Aorta (tissue), 5 donors: ENCODE measurements at regions not wholly inside any gene's neighbourhood (a gene's known extent, or its start where the extent isn't known, plus 50 kb on each side); places are given as distances from the start of the nearest gene placed in this dataset.
"Not testable (repeated sequence)": the region's sequence is repeated elsewhere in the genome, so short reads cannot be mapped to it uniquely, and the experiment has no call there.

Experiments
- ATAC-seq: fragments of 200-7000 bp; cut with Tn5 transposase; one replicate; pipeline ENCODE4 v1.9.1; 2022; ENCODE audit warnings: moderate library complexity; ENCODE audit not compliant: low FRiP score
- DNase-seq, 2 donors: peaks; one replicate each; pipeline ENCODE4 v3.0.0-alpha.2; 2020
- H3K27ac ChIP-seq, 2 donors: one replicate each; pipeline ENCODE4 v1.5.1; 2013; ENCODE audit warnings: low read length in 2 of 2, mild to moderate bottlenecking in 2 of 2, moderate library complexity in 2 of 2, control low read depth in 1 of 2, inconsistent platforms in 1 of 2, low read depth in 1 of 2
- H3K27me3 ChIP-seq, 2 donors: one replicate each; pipeline ENCODE4 v1.6.1; 2013; ENCODE audit warnings: control low read depth in 1 of 2, low read length in 1 of 2, mild to moderate bottlenecking in 1 of 2, moderate library complexity in 1 of 2; ENCODE audit not compliant: insufficient read depth in 2 of 2, control insufficient read depth in 1 of 2
- H3K36me3 ChIP-seq, 2 donors: one replicate each; pipeline ENCODE4 v1.6.1; 2013; ENCODE audit warnings: control low read depth in 1 of 2, low read length in 1 of 2, mild to moderate bottlenecking in 1 of 2; ENCODE audit not compliant: insufficient read depth in 2 of 2, control insufficient read depth in 1 of 2
- H3K4me1 ChIP-seq, 2 donors: one replicate each; pipeline ENCODE4 v1.6.1; 2013; ENCODE audit warnings: low read length in 2 of 2, control low read depth in 1 of 2, mild to moderate bottlenecking in 1 of 2, moderate library complexity in 1 of 2; ENCODE audit not compliant: insufficient read depth in 2 of 2, control insufficient read depth in 1 of 2
- H3K4me3 ChIP-seq, 2 donors: one replicate each; pipeline ENCODE4 v1.5.1; 2013; ENCODE audit warnings: low read length in 2 of 2, control low read depth in 1 of 2, mild to moderate bottlenecking in 1 of 2
- H3K9me3 ChIP-seq: one replicate; pipeline ENCODE4 v1.6.1; 2013; ENCODE audit warnings: mild to moderate bottlenecking, low read length; ENCODE audit not compliant: control insufficient read depth
- whole genome bisulfite sequencing, 2 donors: extraction: QIAGEN DNeasy Blood & Tissue Kit; methylation state at CpG; one replicate each; pipeline ENCODE4 v1.1.7; 2013; 5-methylcytosine and 5-hydroxymethylcytosine counted together
- intact Hi-C, 2 donors: fragments of 100-400 bp; cut with DNase I; formaldehyde crosslinking; loops; one replicate each; pipeline versions ENCODE4 v1.14.2 to v1.15.0; 2022
- donor health status: healthy with polysubstance abuse.
- donor health status: Bipolar disorder and iron deficiency.
- donor health status: DM: no; HTN: no; CAD: no.
- donor health status: DM: no; HTN: no; CAD: no.
- donor health status: DM: yes; HTN: yes; CAD: no.

- DNase-seq: no peak
- 76 to 78% methylated on average over 6 of the region's 6 CpGs for WGBS, 2 donors
- intact Hi-C loops: no loop called here
- no peak overlapping the region for H3K27ac ChIP-seq
- no peaks in the 10 kb centered on the region for H3K36me3 ChIP-seq
- no peaks in the 10 kb centered on the region for H3K9me3 ChIP-seq
- H3K4me3 ChIP-seq: no peak overlapping the region
- H3K4me1 ChIP-seq: no peaks in the 10 kb centered on the region
- H3K27me3 ChIP-seq: no peaks in the 10 kb centered on the region
- ATAC-seq: no peak
These were observed 185.2 kb downstream of the AVL9 start for GRCh38 chr7:32680259-32681173.

GRCh38 chr7:32679192-32679591, 183.9 kb downstream of the AVL9 start:
- H3K27ac ChIP-seq: no peak overlapping the region
- no peaks in the 10 kb centered on the region for H3K27me3 ChIP-seq
- intact Hi-C loops: no loop called here
- DNase-seq (no peak), ATAC-seq (no peak)
- no peaks in the 10 kb centered on the region for H3K9me3 ChIP-seq
- WGBS, 2 donors: 91 to 93% methylated on average over 4 of the region's 4 CpGs
- H3K4me3 ChIP-seq: no peak overlapping the region
- no peaks in the 10 kb centered on the region for H3K36me3 ChIP-seq
- H3K4me1 ChIP-seq: no peaks in the 10 kb centered on the region

GRCh38 chr7:32677593-32677992, 182.3 kb downstream of the AVL9 start:
- no peaks in the 10 kb centered on the region for H3K4me1 ChIP-seq
- H3K9me3 ChIP-seq: no peaks in the 10 kb centered on the region
- ATAC-seq (no peak), DNase-seq (no peak)
- no peaks in the 10 kb centered on the region for H3K27me3 ChIP-seq
- H3K4me3 ChIP-seq: no peak overlapping the region
- intact Hi-C loops: no loop called here
- 91 to 96% methylated on average over 2 of the region's 2 CpGs for WGBS, 2 donors
- H3K27ac ChIP-seq: no peak overlapping the region
- H3K36me3 ChIP-seq: no peaks in the 10 kb centered on the region

DNA sequence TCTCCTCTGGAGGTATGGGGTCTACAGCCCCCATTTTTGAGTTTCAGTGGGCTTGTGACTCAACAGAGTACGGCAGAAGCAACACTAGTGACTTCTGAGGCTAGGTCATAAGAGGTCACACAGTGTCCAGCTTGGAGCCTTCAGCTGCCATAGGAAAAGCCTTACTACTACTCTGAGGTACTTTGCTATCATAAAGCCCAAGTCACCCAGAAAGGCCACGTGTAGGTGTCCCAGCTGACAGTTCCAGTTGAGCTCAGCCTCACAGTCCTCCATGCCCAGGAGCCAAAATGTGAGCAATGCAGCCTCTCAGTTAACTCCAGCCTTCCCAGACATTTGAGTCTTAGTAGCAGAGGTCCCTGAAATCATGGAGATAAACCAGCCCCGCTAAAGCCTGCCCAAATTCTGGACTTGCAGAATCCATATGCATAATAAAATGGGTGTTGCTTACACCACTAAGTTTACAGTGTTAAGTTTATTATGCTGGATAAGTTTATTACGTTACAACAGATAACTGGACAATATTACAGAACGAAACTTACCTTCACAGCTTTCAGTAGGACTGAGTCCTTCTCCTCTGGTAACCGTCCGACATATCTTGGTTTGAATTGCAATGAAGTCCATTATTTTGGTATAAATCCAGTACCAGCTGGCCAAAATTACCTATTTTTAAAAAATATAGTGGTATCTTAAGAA, 181.1 kb downstream of the AVL9 start:
- H3K9me3 ChIP-seq: no peaks in the 10 kb centered on the region
- no peak for ATAC-seq
- H3K4me3 ChIP-seq: no peak overlapping the region
- no peaks in the 10 kb centered on the region for H3K27me3 ChIP-seq
- intact Hi-C loops: no loop called here
- no peak for DNase-seq
- H3K36me3 ChIP-seq: no peaks in the 10 kb centered on the region
- 94% methylated on average over 7 of the region's 7 CpGs for WGBS, 2 donors
- H3K4me1 ChIP-seq: no peaks in the 10 kb centered on the region
- H3K27ac ChIP-seq: no peak overlapping the region

DNA sequence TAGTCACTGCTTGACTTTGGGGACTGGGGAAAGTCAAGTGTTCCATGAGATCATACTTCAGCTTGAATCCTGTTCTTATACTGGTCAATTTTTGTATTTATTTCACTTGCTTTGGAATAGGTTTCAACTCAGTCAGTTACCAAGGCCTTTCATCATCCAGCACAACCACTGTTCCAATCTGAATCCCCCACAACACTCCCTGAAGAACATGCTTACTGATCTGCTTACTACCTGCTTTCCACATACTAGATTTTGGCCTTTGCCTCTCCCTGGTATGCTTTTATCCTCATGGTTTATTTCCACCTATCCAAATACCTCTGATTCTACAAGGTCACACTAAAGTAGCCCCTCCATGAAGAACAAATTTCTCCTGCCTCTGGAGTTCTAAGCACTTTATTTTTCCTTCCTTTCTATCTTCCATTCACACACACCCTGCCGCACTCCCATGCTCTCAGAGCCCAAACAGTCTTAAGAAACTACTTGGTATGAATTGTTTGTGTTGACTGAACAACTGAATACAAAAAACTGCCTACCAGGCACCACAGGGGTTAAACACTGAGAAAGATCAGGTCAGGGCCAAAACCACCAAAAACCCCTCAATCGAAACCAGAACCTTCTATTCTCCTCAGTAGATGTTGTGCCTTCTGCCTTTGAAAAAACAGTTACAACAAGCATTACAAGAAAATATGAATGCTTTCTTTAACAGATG, 178.1 kb downstream of the AVL9 start:
- DNase-seq (no peak), ATAC-seq (no peak)
- intact Hi-C loops: no loop called here
- Histone ChIP-seq H3K27ac (no peak overlapping the region), H3K27me3 (no peaks in the 10 kb centered on the region), H3K4me3 (no peak overlapping the region), H3K36me3 (no peaks in the 10 kb centered on the region), H3K4me1 (peaks cover 0 to 2% of the 10 kb centered on the region in 2 donors), H3K9me3 (peaks cover 2% of the 10 kb centered on the region)
- WGBS, 2 donors: 95 to 98% methylated on average over 2 of the region's 2 CpGs

DNA sequence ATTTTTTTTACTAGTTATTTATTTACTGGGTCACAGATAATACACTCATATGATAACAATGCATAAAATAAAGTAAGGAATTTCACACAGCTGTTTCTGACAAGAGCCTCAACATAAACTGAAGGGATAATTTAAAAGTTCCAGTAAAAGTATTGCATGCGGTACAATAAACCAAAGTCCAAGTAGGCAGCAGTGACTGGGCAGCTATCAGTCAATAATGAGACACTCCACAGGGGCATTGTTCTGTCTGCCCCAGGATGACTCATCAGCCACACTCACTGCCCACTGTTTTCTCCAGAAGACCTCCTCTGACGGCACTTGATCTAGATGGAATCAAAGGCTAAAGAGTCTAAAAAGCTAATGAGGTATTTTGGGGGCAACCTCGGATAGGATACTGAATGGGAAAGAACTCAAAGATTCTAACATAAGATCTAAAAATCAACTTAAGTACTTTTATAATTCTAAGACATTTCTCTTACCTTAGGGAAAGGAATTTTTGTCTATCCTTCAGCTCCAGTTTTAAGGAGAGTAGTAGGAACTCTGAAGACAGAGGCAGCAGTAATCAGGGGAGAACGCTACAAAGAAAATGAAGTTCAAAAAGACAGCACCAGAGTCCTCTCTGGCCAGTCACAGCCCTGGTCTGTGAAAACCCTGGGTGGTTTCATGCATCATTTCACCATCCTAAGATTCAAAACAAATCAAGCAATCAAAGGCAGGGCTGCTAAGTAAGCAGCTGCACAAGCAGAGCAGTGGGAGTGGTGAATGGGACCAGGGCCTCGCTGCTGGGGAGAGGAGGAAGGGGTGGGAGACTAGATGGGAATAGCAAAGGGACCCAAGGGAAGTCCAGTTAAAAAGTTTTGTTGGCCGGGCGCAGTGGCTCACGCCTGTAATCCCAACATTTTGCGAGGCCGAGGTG, 175.1 kb downstream of the AVL9 start:
- no peak overlapping the region for H3K27ac ChIP-seq
- peaks cover 0 to 2% of the 10 kb centered on the region in 2 donors for H3K4me1 ChIP-seq
- no peaks in the 10 kb centered on the region for H3K27me3 ChIP-seq
- no peaks in the 10 kb centered on the region for H3K36me3 ChIP-seq
- DNase-seq: no peak
- no peak for ATAC-seq
- H3K4me3 ChIP-seq: no peak overlapping the region
- 96 to 97% methylated on average over 10 of the region's 10 CpGs for WGBS, 2 donors
- intact Hi-C loops: no loop called here
- H3K9me3 ChIP-seq: peaks cover 2% of the 10 kb centered on the region

DNA sequence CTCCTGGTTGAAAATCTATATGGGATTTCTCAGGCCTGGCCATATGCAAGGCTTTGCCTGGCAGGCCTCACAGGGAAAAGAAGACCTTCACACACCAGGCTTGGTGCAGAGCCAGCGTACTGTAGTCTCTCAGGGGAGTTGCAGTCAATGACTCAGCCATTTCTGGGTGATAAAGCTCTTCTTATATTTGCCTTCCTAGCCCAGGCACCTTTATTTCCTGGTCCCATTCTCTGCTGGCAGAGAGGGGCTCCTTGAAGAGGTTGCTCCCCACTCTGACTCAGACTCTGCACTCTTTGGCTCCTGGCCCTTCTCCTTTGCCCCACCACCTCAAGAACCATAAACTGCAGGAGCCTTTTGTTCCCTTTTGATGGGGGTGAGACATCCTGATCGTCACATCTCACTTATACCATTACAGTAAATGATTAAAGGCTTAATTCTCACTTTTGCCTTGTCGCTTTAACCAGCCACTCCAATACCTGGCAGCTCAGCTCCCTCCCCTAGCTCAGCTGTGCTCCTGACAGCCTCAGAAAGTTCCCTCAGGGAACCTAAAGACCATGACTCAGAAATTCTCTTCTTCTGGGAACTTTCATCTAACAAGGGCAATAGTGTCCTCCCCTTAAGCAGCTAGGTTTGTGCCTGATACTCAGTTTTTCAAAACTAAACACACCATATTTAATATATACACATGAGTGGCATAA, 174.0 kb downstream of the AVL9 start:
- H3K27me3 ChIP-seq, H3K27ac ChIP-seq, H3K4me1 ChIP-seq, H3K36me3 ChIP-seq, DNase-seq, intact Hi-C loops, H3K4me3 ChIP-seq, H3K9me3 ChIP-seq, ATAC-seq: not testable (repeated sequence)
- 70 to 73% methylated on average over 3 of the region's 3 CpGs for WGBS, 2 donors
